LHCN-M2 (cell line): ENCODE measurements at regions not wholly inside any gene's neighbourhood (a gene's known extent, or its start where the extent isn't known, plus 50 kb on each side); places are given as distances from the start of the nearest gene placed in this dataset.

Source experiments
- DNase-seq: peaks from one replicate; pipeline ENCODE4 v3.0.0-alpha.2; 2012; ENCODE audit warnings: low read depth

DNA sequence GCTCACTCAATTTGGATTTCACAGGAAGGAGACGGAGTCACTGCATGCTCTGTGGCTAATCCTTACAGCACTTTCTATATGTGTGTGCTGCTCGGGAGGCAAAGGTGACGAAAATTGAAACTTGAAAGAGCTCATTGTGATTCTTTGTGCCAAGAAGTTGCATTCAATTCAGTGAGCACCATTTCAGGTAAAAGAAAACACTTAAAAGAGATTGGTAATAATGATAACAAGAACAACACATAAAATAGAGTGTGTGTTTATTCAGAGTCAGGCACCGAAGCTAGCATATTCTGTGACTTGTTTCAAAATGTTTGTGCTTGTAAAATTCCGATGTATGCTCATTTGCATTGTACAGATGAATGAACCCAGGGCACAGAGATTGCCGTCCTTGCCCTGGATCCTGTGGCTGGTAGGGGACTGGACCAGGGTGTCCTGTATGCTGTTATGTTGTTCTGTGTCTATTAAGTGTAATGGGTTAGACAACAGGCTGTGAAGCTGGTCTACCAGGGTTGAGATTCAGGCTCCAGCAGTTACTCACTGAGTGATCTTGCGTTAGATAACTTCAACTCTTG, 193.3 kb upstream of the PROK2 start:
- DNase-seq: no peak

DNA sequence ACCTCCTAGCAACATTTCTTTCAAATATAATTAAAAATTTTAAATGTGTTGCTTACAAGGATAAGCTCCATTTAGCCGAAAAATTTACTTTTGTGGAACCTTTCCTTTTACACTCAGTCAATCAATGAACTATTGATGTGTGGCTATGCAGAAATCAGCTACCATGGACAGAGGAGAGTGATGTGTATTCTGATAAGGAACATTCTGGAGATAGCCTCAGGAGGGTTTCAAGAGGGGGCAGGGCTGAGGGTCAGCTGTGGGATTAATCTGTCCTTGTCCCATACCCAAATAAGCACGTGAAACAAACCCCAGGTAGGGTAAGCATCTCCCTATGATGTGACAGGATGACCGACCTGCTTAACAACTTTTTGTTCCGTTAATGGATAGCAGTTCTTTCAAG, 192.6 kb upstream of the PROK2 start:
- no peak for DNase-seq

DNA sequence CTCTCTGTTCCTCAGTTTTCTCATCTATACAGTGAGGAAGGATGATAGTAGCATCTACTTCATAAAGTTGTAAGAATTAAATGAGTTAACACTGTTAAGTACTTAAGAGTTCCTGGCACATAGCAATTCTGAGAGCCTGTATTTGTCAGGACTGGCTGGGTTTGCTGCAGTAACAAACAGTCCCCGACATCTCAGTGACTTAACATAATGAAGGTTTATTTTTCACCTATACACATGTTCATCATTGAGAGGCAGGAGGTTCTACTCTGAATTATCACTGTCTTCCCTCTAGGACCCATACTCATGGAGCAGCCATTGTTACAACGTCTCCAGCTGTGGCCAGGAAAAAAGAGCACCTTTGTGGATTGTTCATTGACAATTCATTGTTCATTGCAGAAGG, 190.6 kb upstream of the PROK2 start:
- DNase-seq: no peak

DNA sequence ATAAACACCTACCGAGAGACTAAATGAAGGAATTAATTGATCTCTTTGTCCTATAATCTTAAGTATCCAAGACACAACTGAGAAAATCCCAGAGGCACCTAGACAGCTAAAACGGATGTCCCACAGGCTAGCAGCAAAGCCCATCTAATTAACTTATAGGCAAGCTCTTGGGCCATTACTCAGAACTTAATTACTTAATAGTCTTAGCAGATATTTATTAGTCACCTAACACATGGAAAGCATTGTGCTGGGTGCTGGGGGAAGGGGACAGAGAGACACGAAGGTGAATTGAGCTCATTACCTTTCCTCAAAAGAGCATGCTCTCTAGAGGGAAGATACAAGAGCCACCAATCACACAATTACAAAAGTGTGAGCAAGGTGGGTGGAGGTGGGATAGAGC, 189.8 kb upstream of the PROK2 start:
- DNase-seq: no peak

DNA sequence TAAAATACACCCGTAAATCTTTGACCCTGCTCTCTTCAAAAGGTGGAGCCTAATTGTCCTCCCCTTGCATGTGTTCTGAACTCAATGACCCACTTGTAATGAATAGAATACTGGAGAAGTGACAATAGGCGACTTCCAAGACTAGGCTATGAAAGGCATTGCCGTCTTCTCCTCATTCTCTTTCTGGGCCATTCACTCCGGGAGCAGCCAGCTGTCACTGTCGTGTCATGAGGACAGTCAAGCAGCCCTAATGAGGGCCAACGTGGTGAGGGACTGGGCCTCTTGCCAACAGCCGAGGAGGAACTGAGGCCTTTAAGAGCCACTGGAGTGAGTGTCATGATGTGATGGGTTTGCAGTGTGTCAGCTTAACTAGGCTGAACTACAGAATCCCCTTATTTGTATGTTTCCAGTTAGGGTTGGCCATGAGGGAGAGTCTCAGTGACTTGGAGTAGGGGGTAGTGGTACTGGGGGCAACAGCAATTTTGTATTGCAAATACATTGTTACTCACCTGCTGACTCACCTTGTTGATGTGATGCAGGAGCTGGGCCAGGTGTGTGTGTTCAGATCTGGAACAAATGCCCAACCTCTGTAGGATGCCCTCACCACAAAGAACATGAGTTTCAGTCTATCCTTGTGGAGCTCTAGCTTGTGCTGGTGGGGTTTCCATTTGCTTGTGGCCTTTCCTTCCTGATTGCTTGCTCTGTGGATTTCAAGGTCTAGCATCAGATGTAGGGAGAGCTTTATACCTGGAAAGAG, 188.5 kb upstream of the PROK2 start:
- no peak for DNase-seq

DNA sequence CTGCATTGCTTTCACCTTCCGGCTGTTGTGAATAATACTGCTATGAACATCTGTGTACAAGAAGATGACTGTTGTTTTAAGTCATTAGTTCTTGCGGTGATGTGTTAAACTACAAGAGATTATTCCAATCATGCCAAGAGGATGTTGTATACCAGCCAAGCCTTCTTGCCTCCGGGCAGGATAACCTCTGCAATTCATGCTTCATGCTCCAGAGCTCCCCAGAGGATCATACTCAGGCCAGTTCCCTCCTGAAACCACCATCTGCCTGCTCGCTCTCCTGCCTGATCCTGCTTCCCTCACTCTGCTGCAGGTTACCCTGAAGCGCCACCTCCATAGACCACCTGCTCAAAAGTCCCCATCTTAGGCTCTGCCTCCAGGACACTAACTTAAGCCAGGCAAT, 187.1 kb upstream of the PROK2 start:
- no peak for DNase-seq

DNA sequence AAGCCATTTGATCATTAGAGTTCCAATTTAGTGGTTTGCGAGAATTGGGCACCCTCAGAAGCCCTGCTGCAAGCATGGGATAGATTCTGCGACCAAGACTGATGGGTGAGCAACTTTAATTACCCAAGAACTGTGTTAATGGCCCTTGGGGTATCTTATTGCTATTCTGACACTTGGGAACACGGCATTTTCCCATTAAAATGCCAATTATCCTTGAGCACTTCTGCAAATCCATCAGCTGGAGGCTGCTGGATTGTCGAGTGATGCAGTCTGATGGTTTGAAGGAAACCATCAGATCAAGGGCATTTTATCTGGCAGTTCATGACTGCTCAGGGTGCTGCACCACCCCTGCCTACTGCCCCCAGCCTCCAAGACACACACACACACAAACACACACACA, 183.6 kb upstream of the PROK2 start:
- DNase-seq: no peak

DNA sequence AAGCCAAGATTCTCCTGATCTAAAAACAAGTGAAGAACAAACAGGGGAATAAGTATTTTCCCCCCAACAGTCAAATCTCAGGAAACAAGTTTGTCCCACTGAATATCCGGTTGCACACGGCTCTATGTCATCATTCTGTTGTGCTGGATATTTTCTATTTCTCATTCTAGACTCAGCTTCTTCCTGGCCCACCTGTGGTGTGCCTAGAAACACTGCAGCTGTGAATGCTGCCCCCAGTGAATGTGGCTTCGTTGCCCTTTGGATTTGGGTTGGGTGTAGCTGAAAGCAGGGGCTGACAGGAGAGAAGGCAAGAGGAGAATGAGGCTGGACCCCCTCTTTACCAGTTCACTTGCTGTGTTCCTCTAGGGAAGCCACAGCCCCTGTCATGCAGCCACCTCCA, 181.2 kb upstream of the PROK2 start:
- DNase-seq: no peak

DNA sequence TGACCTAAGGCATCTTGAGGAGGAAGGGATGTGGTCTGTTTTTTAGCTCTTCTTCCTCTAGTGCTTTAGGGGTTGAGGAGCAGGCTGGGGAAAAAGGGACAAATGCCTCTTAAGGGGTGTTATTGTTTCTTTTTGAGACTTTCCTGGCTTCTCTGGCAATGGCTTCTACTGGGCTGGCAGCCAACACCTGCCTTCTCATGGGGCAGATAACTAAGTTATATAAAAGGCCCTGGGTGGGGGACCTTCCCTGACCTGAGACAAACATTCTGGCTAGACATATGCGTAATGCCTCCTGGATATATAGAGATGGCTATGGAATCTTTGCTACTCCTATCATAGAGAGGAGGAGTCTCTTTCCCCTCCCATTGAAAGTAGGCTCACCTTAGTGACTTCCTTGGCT, 179.2 kb upstream of the PROK2 start:
- no peak for DNase-seq

DNA sequence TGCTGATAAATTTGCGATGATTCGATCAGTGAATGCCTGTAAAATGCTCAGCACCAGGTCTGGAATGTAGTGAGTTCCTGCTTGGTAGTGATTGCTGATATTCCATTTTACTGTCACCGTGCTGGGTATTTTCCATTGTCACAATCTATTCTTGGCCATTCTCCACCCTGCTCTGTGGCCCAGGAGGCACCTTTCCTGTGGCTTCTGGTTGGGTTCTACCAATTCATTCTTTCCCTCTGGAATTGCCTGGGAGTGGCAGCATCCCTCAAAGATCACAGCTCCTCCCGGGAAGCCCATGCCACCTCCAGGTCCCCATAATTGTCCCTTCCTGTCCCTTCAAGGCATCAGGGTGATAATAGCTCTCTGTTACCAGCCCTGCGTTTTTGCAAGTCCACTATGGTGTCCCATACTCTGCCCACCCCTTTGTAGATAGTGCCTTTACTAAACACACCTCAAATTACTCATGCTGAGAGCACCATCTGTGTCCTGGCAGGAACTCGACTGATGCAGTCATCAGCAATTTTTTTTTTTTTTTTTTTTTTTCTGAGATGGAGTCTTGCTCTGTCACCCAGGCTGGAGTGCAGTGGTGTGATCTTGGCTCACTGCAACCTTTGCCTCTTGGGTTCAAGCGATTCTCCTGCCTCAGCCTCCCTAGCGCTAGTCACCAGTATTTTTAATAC, 177.8 kb upstream of the PROK2 start:
- DNase-seq: peak; percentile 57

DNA sequence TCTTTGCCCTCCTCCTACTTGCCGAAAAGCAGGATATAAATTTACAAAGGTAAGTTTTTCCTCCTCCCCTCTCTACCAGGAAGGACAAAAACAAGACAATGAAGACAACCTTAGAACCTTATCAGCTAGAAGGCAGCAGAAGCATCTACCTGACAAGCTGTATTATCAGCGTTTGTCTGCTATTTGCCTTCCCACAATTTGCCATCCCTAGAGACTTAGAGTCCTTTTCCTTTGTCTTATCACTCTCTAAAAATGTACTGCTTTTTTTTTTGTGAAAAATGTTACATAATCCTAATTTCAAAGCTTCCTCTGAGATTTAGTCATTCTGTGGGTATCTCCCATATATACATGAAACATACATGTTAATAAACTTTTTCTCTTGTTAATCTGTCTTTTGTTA, 176.9 kb upstream of the PROK2 start:
- DNase-seq: no peak

DNA sequence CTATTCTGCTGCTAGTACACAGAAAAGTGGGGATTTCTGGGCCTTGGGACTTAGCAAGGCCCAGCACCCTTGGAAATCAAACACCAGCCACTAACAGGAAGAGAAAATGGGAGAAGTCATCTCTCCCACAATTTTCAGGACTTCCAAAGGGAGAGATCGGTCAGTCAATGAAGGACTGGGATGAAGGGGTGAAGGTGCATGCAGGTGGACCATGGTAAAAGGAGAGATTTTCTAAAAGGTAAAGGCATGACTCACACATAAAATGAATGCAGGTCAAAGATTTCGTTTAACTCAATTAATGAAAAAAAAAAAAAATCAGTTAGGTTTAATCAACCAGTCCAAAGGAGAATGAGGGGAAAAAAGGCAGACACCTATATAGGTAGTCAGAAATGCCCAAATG, 176.4 kb upstream of the PROK2 start:
- DNase-seq: no peak

DNA sequence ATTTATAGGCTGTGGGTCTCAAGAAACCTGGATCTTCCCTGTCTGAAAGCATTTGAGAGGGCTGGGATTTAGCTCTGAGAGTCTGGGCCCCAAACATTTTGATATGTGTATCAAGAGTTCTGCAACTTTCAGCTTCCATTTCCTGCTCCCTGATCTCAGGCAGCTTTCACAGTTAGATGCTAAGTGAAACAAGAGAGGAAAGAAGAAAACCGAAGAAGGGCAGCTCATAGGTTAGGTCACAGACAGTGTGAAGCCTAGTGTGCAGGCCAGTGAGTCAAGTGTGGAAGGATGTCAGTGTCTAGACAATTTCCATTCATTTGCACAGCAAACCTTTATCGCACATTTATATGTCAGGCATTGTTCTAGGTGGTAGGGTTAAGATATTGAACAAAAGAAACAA, 173.6 kb upstream of the PROK2 start:
- DNase-seq: no peak

DNA sequence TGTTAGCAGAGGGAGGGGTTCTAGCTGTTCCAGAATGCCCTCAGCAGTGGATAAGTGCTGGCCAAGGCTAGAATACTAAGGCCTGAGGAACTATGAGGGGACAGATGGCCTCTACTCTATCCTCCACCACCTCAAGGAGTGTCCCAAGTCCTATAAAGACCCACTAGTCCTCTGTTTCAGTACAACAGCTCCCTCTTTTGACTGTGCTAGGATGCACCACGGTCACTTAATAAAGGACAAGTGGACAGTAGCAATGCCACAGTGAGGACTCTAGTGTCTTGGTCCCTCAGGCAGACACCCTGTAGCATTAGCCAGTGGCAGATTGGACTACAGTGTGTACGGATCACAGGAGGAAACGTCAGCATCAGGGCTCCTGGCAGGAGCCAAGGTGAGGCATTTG, 171.8 kb upstream of the PROK2 start:
- DNase-seq: no peak

DNA sequence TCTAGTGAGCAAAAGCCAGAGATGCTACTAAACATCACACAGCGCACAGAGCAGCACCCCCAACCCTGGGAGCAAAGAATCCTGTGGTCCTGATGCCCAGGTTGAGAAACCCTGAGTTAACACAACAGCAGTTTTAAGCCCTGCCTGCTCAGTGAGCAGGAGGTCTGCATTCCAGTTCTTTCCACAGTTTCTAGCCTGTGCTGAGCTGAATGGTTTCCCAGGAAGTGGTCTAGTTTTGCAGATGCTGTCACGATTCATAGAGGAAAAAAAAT, 171.1 kb upstream of the PROK2 start:
- peak; percentile 34 for DNase-seq

DNA sequence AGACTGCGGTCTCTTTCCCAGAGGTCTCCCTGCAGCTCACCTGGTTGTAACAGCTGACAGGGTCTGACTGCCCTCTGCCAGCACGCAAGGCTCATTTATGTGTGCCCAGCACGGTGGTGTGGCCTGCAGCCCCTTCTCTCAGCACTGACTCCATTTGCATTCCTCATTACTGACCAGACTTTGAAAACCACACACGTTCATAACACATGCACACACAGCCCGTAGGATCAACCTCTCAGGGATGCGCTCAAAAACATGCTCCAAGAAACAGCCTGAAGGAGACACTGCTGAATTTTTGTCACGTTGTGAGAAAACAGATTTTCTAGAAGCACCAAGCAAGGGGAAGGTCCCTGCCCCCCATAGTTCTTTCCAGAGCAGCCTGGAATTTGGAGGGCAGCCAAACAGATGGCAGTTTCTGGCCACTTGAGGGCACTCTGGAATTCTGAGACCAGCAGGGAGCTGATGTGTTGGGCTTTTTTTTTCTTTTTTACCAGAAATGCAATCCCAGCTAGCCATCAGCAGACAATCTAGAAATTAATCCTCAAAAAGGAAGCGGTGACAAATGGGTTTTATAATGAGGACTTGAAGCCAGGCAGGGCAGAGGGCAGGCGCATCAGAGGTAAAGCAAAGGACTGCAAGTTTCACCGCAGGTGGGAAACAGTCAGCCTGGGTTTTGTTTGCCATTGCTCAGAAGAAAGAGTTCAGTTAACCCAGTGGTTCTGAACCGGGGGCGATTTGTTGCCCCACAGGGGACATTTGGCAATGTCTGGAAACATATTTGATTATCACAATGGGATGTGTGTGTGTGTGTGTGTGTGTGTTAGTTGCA, 170.5 kb upstream of the PROK2 start:
- peak; percentile 89 for DNase-seq

DNA sequence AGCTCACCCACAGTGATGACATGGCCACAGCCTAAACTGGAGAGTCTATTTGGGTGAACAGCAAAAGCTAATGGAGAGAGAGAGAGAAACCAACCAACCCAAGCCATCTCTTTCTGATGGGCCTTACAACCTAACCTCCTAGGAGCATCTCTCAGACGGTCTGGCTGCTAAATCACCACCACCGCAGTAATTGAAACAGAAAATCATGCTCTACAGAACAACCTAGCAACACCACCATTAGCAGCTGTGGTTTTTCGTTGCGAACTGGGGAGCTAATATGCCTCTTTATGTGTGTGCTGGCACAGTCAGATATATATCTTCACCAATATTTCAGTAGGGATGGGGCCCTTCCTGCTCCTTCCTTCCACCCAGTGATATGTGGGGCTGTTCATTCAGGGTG, 166.9 kb upstream of the PROK2 start:
- DNase-seq: no peak

DNA sequence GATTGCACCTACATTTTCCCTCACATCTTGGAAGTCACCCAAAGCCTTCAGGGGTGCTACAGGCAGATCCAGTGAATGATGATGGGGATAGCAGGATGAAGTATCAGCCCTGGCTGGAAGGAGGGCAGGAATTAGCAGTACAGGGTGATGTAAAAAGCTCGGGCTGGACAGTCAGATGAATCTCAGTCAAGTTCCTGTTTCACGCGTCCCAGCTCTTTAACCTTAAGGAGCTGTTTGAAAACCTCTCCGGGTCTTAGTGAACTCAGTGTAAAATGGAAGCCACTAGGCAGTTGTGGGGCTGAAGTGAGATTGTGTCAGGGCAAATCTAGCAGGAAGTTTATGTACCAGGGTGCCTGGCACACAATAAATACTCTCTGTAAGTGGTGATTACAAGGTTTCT, 166.4 kb upstream of the PROK2 start:
- no peak for DNase-seq

DNA sequence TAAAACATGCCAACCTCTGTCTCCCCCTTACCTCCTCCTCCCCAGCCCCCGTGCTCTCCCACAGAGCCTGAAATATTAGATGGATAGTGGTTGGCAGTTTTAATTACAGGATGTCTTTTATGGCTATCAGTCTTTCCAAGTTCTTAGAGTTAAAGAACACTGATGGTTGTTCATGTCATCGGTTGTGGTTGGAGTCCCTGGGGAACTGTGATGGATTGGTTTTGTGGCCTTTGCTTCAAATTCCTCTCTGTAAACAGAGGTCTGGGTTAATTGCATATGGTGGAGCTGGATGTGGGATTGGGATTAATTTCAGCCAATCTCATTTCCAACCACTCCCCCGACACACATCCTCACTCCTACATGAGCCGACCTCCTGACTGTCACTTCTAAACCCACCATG, 164.5 kb upstream of the PROK2 start:
- peak; percentile 50 for DNase-seq

DNA sequence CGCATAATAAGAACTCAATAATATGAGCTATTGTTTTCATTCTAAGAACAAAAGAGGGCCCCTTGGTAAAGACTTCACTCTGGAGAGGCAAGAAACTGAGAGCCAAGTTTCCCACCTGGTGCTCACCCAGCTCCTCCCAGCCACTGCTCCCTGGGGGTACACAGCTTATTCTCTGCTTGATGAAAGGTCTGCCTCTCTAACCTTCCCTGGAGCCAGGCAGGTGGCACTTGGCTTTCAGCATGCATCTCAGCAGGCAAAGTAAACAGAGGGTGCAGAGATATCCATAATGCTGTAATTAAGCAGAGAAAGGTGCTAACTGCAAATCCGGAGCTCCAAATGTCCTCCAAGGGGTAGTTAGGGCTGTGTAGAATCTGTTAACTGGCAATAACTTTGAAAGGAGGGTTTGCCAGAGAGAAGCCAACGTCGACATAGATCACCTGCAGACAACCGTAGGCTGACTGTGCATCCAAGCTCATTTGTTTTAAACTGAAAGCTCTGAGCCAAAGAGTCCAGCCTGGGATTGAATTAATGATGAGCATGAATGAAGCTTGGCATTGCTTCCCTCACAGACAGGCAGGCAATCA, 159.6 kb upstream of the PROK2 start:
- no peak for DNase-seq

DNA sequence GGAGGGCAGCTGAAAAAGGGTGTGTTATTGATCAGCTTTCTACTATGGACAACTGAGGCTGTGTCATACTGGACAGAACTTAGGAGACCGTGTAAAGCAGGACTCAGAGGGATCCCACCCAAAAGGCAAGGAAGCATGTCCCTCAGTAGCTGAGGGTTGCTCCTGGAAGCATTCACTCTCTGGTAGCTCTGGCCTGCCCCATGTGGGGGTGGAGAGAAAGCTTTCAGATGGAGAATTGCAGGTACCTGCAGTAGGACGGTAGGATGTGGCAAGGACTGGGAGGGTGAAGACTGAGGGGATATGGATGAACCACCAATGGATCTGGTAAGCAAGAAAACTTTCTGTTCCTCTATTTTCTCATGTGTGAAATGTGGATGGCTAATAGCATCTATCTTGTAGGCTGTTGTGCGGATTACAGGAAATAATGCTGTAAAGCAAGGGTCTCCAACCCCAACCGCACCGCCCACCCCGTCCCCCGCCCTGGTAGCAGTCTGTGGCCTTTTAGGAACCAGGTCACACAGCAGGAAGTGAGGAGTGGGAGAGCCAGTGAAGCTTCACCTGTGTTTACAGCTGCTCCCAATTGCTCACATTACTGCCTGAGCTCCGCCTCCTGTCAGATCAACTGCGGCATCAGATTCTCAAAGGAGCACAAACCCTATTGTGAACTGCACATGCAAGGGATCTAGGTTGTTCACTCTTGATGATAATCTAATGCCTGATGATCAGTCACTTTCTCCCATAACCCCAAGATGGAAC, 157.7 kb upstream of the PROK2 start:
- DNase-seq: no peak

DNA sequence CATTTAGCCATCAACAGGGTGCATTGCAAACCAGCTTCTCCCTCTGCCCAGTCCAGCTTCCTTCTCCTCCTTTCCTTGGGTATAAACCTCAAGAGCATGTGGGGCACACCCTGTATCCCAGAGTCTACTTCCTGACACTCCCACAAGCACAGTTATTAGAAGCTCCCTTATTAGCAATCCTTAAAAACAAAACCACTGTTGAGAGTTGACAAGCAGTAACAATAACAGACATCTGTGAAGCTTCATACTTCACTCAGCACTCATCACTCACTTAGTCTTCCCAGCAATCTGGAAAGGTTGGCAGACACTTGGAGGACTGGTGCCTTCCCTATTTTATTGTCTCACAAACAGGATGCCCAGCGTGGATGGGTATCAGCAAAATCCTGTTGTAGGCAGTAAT, 155.5 kb upstream of the PROK2 start:
- DNase-seq: no peak
